ENCODE measurements at regions not wholly inside any gene's neighbourhood (a gene's known extent, or its start where the extent isn't known, plus 50 kb on each side); places are given as distances from the start of the nearest gene placed in this dataset.

- Mint-ChIP-seq H3K27ac (ENCODE audit: unreplicated experiment) (no peak overlapping the region), H3K9me3 (ENCODE audit: unreplicated experiment) (peaks cover 9% of the 10 kb centered on the region), H3K36me3 (ENCODE audit: low read depth, unreplicated experiment) (peaks cover 9% of the 10 kb centered on the region), H3K4me1 (ENCODE audit: unreplicated experiment) (no peaks in the 10 kb centered on the region), H3K27me3 (ENCODE audit: unreplicated experiment) (no peaks in the 10 kb centered on the region), H3K4me3 (ENCODE audit: unreplicated experiment) (no peak overlapping the region)
- TF ChIP-seq CTCF (IDR thresholded peaks at IDR 0.05; ENCODE audit: unreplicated experiment): no peak
- DNase-seq (ENCODE audit: low spot score): no peak
Observed at GRCh38 chr1:109832945-109833344, 69.2 kb upstream of the EPS8L3 start.

- DNase-seq (ENCODE audit: low spot score): no peak
- Mint-ChIP-seq H3K9me3 (ENCODE audit: unreplicated experiment) (peaks cover 5% of the 10 kb centered on the region), H3K27ac (ENCODE audit: unreplicated experiment) (no peak overlapping the region), H3K27me3 (ENCODE audit: unreplicated experiment) (peaks cover 5% of the 10 kb centered on the region), H3K4me1 (ENCODE audit: unreplicated experiment) (peaks cover 7% of the 10 kb centered on the region), H3K4me3 (ENCODE audit: unreplicated experiment) (no peak overlapping the region), H3K36me3 (ENCODE audit: low read depth, unreplicated experiment) (peaks cover 6% of the 10 kb centered on the region)
- TF ChIP-seq CTCF (IDR thresholded peaks at IDR 0.05; ENCODE audit: unreplicated experiment): no peak
Observed at GRCh38 chr1:109828756-109829505, 65.2 kb upstream of the EPS8L3 start.

- Mint-ChIP-seq H3K36me3 (ENCODE audit: low read depth, unreplicated experiment) (peaks cover 6% of the 10 kb centered on the region), H3K4me3 (ENCODE audit: unreplicated experiment) (no peak overlapping the region), H3K27ac (ENCODE audit: unreplicated experiment) (no peak overlapping the region), H3K4me1 (ENCODE audit: unreplicated experiment) (peaks cover 7% of the 10 kb centered on the region), H3K9me3 (ENCODE audit: unreplicated experiment) (peaks cover 5% of the 10 kb centered on the region), H3K27me3 (ENCODE audit: unreplicated experiment) (peaks cover 5% of the 10 kb centered on the region)
- no peak for TF ChIP-seq CTCF (IDR thresholded peaks at IDR 0.05; ENCODE audit: unreplicated experiment)
- no peak for DNase-seq (ENCODE audit: low spot score)
Observed at GRCh38 chr1:109827986-109828385, 64.3 kb upstream of the EPS8L3 start.

GRCh38 chr1:109827466-109827865, 63.7 kb upstream of the EPS8L3 start:
- H3K4me1 Mint-ChIP-seq (ENCODE audit: unreplicated experiment): peaks cover 7% of the 10 kb centered on the region

More at GRCh38 chr1:109827466-109827865, 63.7 kb upstream of the EPS8L3 start:
- Mint-ChIP-seq H3K36me3 (ENCODE audit: low read depth, unreplicated experiment) (peaks cover 6% of the 10 kb centered on the region), H3K27me3 (ENCODE audit: unreplicated experiment) (peaks cover 8% of the 10 kb centered on the region), H3K4me3 (ENCODE audit: unreplicated experiment) (no peak overlapping the region), H3K9me3 (ENCODE audit: unreplicated experiment) (peaks cover 5% of the 10 kb centered on the region), H3K27ac (ENCODE audit: unreplicated experiment) (no peak overlapping the region)
- no peak for DNase-seq (ENCODE audit: low spot score)
- TF ChIP-seq CTCF (IDR thresholded peaks at IDR 0.05; ENCODE audit: unreplicated experiment): no peak

Measured in endothelial cell (in vitro differentiated cells).